ENCODE measurements at regions not wholly inside any gene's neighbourhood (a gene's known extent, or its start where the extent isn't known, plus 50 kb on each side); places are given as distances from the start of the nearest gene placed in this dataset.

- no peak for DNase-seq (ENCODE audit: low spot score)
Observed at GRCh38 chr10:29962166-29962850, 97.1 kb downstream of the JCAD start.

GRCh38 chr10:29961351-29961750, 98.0 kb downstream of the JCAD start:
- no peak for DNase-seq (ENCODE audit: low spot score)

GRCh38 chr10:29960261-29960660, 99.1 kb downstream of the JCAD start:
- no peak for DNase-seq (ENCODE audit: low spot score)

- no peak for DNase-seq (ENCODE audit: low spot score)
Observed at GRCh38 chr10:29959586-29959985, 99.8 kb downstream of the JCAD start.

GRCh38 chr10:29958440-29958839, 100.9 kb downstream of the JCAD start:
- DNase-seq (ENCODE audit: low spot score), result no peak

GRCh38 chr10:29957907-29958331, 101.5 kb downstream of the JCAD start:
- DNase-seq (ENCODE audit: low spot score), result no peak

GRCh38 chr10:29957236-29957635, 102.2 kb downstream of the JCAD start:
- DNase-seq (ENCODE audit: low spot score), result no peak

GRCh38 chr10:29956335-29956924, 103.0 kb downstream of the JCAD start:
- DNase-seq (ENCODE audit: low spot score), result no peak

- no peak for DNase-seq (ENCODE audit: low spot score)
Observed at GRCh38 chr10:29955329-29955935, 104.0 kb downstream of the JCAD start.

GRCh38 chr10:29951441-29951931, 107.9 kb downstream of the JCAD start:
- no peak for DNase-seq (ENCODE audit: low spot score)

GRCh38 chr10:29950391-29950790, 109.0 kb downstream of the JCAD start:
- DNase-seq (ENCODE audit: low spot score), result no peak

GRCh38 chr10:29949411-29950011, 109.9 kb downstream of the JCAD start:
- no peak for DNase-seq (ENCODE audit: low spot score)

GRCh38 chr10:29948881-29949355, 110.5 kb downstream of the JCAD start:
- DNase-seq (ENCODE audit: low spot score), result no peak

- DNase-seq (ENCODE audit: low spot score), result no peak
Observed at GRCh38 chr10:29947701-29948060, 111.7 kb downstream of the JCAD start.

GRCh38 chr10:29946953-29947700, 112.3 kb downstream of the JCAD start:
- no peak for DNase-seq (ENCODE audit: low spot score)

- no peak for DNase-seq (ENCODE audit: low spot score)
Observed at GRCh38 chr10:29946614-29946952, 112.8 kb downstream of the JCAD start.

- DNase-seq (ENCODE audit: low spot score), result no peak
Observed at GRCh38 chr10:29941476-29941875, 117.9 kb downstream of the JCAD start.

GRCh38 chr10:29932991-29933390, 126.4 kb downstream of the JCAD start:
- no peak for DNase-seq (ENCODE audit: low spot score)

- DNase-seq (ENCODE audit: low spot score), result no peak
Observed at GRCh38 chr10:29931833-29932232, 127.6 kb downstream of the JCAD start.

- DNase-seq (ENCODE audit: low spot score), result no peak
Observed at GRCh38 chr10:29929006-29929405, 130.4 kb downstream of the JCAD start.

- no peak for DNase-seq (ENCODE audit: low spot score)
Observed at GRCh38 chr10:29926693-29927048, 132.7 kb downstream of the JCAD start.
